RWPE1 (cell line): ENCODE measurements at regions not wholly inside any gene's neighbourhood (a gene's known extent, or its start where the extent isn't known, plus 50 kb on each side); places are given as distances from the start of the nearest gene placed in this dataset.

ENCODE experiments used
- CTCF ChIA-PET: fragments of 350-600 bp; sonication (Branson Sonifier 250); formaldehyde crosslinking; extraction: SDS; loops from one replicate; lab custom pipeline; 2021; lab: Yijun Ruan, JAX
- POLR2A ChIA-PET: fragments of 400-600 bp; formaldehyde crosslinking; extraction: SDS; loops from one replicate; lab custom pipeline; 2020; ENCODE audit warnings: antibody characterized with exemption; ENCODE audit not compliant: low non-redundant PET; lab: Yijun Ruan, JAX
- DNase-seq: peaks from one replicate; pipeline ENCODE4 v3.0.0; 2012; ENCODE audit warnings: low spot score
- H3K27ac ChIP-seq: fragments of 450-650 bp; 2 replicates; pipeline ENCODE4 v1.5.1; 2017
- TF ChIP-seq, protein P1 (sequence below): fragments of 450-650 bp; conservative IDR thresholded peaks from 2 replicates; pipeline ENCODE4 v1.5.1; 2017; ENCODE audit warnings: low read depth, mild to moderate bottlenecking

GRCh38 chr13:84662491-84662890 is 780.2 kb upstream of the SLITRK1 start:
- POLR2A ChIA-PET: no interaction called here
- CTCF ChIA-PET: no interaction called here
- DNase-seq: no peak
- TF ChIP-seq, protein P1, sequence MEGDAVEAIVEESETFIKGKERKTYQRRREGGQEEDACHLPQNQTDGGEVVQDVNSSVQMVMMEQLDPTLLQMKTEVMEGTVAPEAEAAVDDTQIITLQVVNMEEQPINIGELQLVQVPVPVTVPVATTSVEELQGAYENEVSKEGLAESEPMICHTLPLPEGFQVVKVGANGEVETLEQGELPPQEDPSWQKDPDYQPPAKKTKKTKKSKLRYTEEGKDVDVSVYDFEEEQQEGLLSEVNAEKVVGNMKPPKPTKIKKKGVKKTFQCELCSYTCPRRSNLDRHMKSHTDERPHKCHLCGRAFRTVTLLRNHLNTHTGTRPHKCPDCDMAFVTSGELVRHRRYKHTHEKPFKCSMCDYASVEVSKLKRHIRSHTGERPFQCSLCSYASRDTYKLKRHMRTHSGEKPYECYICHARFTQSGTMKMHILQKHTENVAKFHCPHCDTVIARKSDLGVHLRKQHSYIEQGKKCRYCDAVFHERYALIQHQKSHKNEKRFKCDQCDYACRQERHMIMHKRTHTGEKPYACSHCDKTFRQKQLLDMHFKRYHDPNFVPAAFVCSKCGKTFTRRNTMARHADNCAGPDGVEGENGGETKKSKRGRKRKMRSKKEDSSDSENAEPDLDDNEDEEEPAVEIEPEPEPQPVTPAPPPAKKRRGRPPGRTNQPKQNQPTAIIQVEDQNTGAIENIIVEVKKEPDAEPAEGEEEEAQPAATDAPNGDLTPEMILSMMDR: no peak
- H3K27ac ChIP-seq: no peak overlapping the region

- no peak for DNase-seq
- CTCF ChIA-PET: no interaction called here
- TF ChIP-seq, protein P1: no peak
- POLR2A ChIA-PET: no interaction called here
- no peak overlapping the region for H3K27ac ChIP-seq
These were observed 779.4 kb upstream of the SLITRK1 start for GRCh38 chr13:84661718-84662117.

GRCh38 chr13:84659359-84659661 is 777.0 kb upstream of the SLITRK1 start:
- POLR2A ChIA-PET: no interaction called here
- H3K27ac ChIP-seq: no peak overlapping the region
- CTCF ChIA-PET: no interaction called here
- DNase-seq: no peak
- TF ChIP-seq, protein P1: no peak

DNA sequence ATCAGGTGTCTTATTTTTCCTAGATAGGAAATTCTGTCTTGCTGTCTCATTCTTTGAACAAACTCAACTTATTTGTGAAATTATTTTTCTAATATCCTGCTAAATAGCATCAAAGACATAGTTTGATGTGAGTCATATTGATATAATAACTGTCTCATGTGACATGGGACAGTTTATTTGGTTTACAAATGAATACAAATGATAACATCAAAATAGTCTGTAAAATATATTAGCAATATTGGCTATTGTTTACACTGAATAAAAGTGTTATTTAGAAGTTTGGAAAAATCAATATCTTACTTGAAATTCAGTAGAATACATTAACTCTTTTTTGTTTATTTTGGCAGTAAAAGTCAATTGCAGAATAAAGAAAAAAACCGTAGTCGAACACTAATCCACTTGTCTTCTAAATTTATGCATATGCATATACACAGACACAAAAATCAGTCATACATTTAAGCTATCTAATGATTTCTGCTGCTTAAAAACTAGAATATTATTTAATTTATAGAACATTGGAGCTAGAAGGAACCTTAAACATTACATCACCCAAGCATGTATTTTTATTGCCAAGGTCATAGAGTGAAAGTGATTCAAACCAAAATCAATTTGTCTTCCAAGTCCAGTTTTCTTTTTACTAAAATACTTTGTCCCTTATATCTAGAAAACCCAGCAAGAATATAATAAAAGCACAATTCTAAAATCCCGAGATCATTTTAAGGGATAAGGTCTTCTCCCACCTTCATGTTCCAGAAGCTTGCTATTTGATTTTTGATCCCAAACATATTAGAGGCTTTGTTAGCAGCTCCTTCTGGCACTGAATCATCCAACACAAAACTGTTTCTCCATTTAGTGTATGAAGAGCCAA is 776.5 kb upstream of the SLITRK1 start:
- no peak for DNase-seq
- no peak overlapping the region for H3K27ac ChIP-seq
- TF ChIP-seq, protein P1: no peak
- ChIA-PET CTCF (no interaction called here), POLR2A (no interaction called here)

DNA sequence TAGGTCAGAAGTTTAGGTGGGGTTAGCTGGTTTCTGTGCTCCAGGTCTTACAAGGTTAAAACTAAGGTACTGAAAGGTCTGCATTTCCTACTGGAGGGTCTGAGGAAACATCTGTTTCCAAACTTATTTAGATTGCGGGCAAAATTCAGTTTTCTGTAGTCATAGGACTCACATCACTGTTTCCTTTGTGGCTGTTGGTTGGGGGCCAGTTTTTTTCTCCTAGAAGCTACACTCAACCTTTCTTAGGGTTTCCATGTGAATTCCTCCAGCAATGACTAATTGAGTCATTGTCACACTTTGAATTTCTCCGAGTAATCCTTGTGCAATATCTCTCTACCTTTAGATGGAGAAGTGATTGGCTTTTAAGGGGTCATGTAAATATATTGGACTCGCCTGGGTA is 773.4 kb upstream of the SLITRK1 start:
- ChIA-PET CTCF (no interaction called here), POLR2A (no interaction called here)
- TF ChIP-seq, protein P1: no peak
- DNase-seq: no peak
- H3K27ac ChIP-seq: no peak overlapping the region

GRCh38 chr13:84654654-84655275 is 772.5 kb upstream of the SLITRK1 start:
- POLR2A ChIA-PET: no interaction called here
- TF ChIP-seq, protein P1: no peak
- DNase-seq: no peak
- no peak overlapping the region for H3K27ac ChIP-seq
- CTCF ChIA-PET: no interaction called here
